HL-60 (cell line): ENCODE measurements at regions not wholly inside any gene's neighbourhood (a gene's known extent, or its start where the extent isn't known, plus 50 kb on each side); places are given as distances from the start of the nearest gene placed in this dataset.

Source experiments
- GABPA ChIP-seq: IDR thresholded peaks from 2 replicates; pipeline ENCODE4 v1.6.1; 2012; ENCODE audit warnings: low read depth
- POLR2AphosphoS5 ChIP-seq: IDR thresholded peaks from 2 replicates; pipeline ENCODE4 v1.6.1; 2012; ENCODE audit warnings: low read depth
- REST ChIP-seq: IDR thresholded peaks from 2 replicates; pipeline ENCODE4 v1.6.1; 2012; ENCODE audit warnings: low read depth; ENCODE audit not compliant: insufficient replicate concordance
- TF ChIP-seq, protein P1 (sequence below): IDR thresholded peaks from one replicate; pipeline ENCODE4 v1.5.1; 2011; ENCODE audit warnings: low read length, control low read depth, inconsistent platforms; ENCODE audit not compliant: insufficient read depth

DNA sequence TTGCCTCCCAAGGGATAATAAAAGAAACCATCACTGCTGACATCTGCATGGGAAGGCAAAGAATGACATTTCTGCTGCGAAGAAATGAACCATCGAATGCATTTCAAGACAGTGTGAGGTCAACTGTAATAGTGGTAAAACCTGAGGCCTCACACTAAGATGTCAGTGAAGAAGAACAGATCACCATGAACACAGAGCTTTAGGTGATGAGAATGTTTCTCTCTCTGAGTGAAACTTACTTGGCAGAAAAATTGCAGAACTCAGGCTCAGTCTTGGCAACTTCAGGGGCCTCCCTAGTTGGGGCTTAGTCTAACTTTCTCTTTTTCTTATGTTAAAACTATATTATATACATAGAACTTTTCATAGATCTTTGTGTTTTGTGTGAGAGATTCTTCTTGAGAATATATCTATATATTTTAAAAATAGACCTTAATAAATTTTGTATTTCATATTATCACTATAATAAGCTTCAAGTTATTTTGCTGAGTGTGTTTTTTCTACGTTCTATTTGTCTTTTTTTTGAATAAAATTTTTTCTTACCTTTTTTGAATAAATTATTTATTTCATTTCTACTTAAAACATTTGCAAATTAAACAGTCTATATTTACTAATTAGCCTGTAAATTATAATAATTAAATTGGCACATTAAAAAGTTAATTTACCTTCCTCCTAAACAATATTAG is 427.5 kb upstream of the TRIB2 start:
- TF ChIP-seq GABPA (no peak), POLR2AphosphoS5 (no peak), REST (no peak)
- TF ChIP-seq, protein P1, sequence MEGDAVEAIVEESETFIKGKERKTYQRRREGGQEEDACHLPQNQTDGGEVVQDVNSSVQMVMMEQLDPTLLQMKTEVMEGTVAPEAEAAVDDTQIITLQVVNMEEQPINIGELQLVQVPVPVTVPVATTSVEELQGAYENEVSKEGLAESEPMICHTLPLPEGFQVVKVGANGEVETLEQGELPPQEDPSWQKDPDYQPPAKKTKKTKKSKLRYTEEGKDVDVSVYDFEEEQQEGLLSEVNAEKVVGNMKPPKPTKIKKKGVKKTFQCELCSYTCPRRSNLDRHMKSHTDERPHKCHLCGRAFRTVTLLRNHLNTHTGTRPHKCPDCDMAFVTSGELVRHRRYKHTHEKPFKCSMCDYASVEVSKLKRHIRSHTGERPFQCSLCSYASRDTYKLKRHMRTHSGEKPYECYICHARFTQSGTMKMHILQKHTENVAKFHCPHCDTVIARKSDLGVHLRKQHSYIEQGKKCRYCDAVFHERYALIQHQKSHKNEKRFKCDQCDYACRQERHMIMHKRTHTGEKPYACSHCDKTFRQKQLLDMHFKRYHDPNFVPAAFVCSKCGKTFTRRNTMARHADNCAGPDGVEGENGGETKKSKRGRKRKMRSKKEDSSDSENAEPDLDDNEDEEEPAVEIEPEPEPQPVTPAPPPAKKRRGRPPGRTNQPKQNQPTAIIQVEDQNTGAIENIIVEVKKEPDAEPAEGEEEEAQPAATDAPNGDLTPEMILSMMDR, result no peak
